HG03108 (cell line): ENCODE measurements at regions not wholly inside any gene's neighbourhood (a gene's known extent, or its start where the extent isn't known, plus 50 kb on each side); places are given as distances from the start of the nearest gene placed in this dataset.
"Not testable (repeated sequence)": the region's sequence is repeated elsewhere in the genome, so short reads cannot be mapped to it uniquely, and the experiment has no call there.

Experiments
- ATAC-seq: cut with Tn5 transposase; IDR thresholded peaks from one replicate; pipeline ENCODE4 v1.9.1; 2021; ENCODE audit warnings: moderate library complexity; ENCODE audit not compliant: unreplicated experiment

GRCh38 chr12:4822572-4822971 is 87.1 kb upstream of the KCNA1 start:
- no peak for ATAC-seq

GRCh38 chr12:4824380-4824779 is 85.3 kb upstream of the KCNA1 start:
- no peak for ATAC-seq

DNA sequence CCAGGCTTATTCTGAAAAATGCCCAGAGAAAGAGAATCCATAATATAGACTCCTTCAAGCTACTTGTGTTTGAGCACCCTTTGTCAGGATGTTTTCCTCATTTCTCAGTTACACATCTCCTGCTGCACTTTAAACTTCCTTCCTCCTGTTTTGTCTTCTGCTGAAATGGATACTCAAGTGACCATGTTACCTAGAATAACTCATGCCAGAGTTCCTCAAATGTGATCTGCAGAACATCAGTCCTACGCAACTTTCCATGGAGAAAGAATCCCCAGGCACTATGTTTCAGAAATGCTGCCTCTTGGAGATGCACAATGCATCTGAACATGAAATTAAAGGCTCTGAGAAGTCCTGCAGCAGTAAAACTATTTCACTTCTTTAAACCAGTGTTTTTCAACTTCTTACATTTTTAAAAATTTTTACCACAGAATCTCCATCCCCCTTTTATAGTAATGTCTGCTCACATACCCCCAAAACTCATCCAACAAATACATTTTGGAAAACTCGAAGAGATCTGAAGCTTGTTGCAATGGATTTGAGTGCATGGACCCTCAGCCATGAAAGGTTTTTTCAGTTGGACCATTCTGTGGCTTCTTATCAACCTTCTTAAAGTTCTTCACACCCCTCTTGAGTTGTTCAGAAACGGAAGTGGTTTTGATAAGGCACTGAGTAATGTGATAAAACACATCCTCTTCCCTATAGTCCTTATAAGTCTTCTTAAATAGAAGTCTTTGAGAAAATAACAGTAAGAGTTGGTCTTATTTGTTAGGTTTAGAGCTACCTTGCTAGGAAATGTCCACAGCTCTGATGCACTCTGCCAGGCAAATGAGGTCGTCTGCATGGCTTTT is 84.5 kb upstream of the KCNA1 start:
- no peak for ATAC-seq

- ATAC-seq, result no peak
These were observed 82.8 kb upstream of the KCNA1 start for GRCh38 chr12:4826909-4827308.

GRCh38 chr12:4828176-4828575 is 81.5 kb upstream of the KCNA1 start:
- no peak for ATAC-seq

DNA sequence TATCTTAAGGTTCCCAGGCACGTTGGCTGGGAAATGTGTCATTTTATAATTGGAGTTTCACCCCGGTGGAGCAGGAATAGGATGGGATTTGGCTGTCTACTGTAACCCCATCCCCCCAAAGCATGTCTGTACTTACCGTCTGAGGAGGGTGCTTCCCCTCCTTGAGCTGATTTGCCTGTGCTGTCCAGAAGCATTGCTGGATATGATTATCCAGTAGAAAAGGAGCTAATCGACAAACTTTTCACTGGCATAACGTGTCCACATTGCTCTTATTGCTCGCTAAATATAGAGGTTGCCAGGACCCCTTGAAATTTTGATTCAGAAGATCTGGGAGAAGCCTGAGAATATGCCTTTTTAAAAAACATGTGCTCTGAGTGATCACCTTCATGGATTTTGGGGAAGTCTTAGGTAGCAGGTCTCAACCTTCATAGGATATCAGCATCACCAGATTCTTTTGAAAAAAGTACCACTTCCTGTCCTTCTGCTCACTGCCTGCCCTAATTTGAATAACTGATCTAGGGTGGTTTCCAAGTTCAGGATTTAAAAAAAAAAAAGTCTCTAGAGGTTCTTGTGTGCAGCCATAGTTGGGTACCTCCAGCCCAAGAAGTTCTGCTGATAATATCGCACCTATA is 80.4 kb upstream of the KCNA1 start:
- ATAC-seq, result peak; percentile 82

GRCh38 chr12:4829793-4830162 is 79.9 kb upstream of the KCNA1 start:
- peak; percentile 13 for ATAC-seq

DNA sequence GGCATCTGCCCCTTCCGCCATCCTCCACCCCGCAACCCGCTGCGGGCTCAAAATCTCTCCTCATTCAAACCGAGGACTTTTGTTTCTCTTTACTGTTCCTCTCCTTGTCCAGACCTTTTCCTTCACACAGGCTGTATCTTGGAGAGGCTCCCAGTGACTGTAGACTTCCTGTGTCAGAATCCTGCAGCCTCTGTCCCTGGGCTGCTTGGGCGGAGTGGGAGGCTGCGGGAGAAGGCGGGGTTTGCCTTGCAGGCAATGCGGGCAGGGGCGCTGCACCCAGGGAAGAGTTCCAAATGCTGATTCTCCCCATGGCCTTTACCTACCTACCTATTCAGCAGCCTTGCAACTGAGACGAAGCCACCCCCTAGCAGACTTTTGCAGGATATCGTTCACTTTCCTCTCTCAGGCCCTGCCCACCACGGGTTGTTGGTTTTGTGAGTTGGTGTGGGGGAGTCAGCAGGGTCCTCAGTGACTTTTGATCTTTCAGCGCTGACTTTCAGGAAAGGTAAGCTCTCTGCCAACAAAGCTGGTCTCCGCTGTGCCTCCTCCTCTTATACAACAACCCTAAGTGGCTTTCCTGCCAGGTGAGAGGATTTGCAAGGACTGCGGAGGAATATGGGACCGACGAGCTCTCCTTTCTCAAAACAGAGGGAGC is 79.0 kb upstream of the KCNA1 start:
- ATAC-seq, result no peak

GRCh38 chr12:4833053-4833452 is 76.7 kb upstream of the KCNA1 start:
- no peak for ATAC-seq

DNA sequence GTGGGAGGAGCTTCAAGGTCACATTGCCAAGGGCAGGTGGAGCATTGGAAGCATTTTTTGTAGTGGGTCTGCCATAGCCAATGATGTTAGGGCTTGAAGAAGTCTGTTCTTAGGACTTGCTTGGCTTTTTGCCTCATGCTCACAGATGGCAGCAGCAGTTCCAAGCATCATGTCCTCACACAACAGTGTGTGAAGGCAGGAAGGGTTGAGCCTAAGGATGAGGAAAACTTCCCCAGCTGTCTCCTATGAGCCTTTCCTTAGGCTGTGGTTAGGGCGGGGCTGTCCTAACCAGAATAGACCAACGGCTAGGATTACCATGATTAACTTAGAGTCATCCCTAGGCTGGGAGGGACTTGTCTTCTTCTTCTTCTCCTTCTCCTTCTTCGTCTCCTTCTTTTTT is 76.2 kb upstream of the KCNA1 start:
- no peak for ATAC-seq

- ATAC-seq, result not testable (repeated sequence)
These were observed 67.3 kb upstream of the KCNA1 start for GRCh38 chr12:4842401-4842800.

DNA sequence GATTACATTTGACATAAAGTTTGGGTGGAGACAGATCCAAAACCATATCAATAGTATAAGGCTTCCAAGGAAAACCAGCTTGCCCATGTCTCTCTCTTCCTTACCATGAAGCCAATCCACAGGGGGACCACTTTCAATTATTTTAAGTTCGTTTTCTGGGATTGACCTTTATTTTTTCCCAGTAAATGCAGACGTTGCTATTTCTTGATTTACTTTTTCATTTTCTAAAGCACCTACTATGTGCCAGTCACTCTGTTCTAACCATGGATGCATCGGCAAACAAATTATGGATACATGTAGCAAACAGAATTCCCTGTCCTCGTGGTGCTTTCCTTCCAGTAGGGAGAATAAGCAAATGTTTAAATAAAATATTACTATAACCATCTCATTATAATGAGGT is 65.8 kb upstream of the KCNA1 start:
- ATAC-seq, result no peak

- no peak for ATAC-seq
These were observed 62.0 kb upstream of the KCNA1 start for GRCh38 chr12:4847713-4848112.

GRCh38 chr12:4849115-4849541 is 60.6 kb upstream of the KCNA1 start:
- no peak for ATAC-seq

DNA sequence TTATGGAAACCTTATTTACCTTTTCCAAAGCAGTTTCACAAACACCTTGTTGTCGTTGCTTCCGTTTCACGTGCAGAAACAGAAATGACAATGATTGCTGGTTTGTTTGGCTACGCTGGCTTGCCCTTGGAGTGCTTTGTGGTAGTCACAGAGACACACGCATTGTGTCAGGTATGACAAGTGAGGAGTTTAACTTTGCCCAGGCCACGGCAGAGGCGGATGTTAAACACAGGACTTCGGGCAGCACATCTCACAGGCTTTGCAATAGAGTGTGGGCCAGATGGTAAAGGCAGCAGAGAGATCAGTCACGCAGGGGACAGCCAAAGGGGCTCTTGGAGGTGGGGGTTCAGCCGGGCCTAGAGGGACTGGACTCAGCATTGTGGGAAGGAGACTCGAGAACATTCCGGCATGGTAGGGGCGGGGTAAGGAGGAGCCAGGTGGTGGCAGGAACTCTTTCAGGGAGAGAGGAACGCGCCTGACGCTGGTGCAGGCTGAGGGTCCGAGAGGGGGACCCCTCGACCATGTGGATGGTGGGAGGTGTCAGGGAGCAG is 59.8 kb upstream of the KCNA1 start:
- no peak for ATAC-seq

DNA sequence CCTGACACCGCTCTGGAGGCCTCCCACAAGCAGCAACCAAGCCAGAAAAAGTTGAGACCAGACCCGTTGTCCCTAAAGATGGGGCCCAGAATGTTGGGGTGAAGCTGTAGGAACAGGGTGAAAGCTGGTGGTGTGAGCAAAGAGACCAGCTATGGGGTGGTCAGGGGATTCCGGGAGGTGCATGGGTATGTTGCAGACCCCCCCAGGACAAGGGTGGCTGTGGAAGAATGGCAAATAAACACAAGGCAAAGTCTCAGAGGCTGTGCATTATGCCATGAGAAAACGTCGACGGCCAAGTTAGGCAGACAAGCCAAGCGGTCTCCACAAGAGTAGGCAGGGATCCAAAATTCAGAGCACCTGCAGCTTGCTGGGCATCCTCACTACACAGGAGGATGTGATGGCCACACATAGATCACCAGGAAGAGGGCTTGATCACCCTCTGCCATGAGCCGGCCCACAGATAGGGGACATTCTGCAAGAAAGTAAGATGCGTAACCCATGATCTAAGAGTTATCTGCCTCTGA is 58.8 kb upstream of the KCNA1 start:
- no peak for ATAC-seq

- no peak for ATAC-seq
These were observed 57.4 kb upstream of the KCNA1 start for GRCh38 chr12:4852308-4852707.

GRCh38 chr12:4852911-4853310 is 56.8 kb upstream of the KCNA1 start:
- no peak for ATAC-seq

- no peak for ATAC-seq
These were observed 54.4 kb upstream of the KCNA1 start for GRCh38 chr12:4855121-4855924.

- no peak for ATAC-seq
These were observed 53.1 kb upstream of the KCNA1 start for GRCh38 chr12:4856596-4856995.
